ENCODE measurements at regions not wholly inside any gene's neighbourhood (a gene's known extent, or its start where the extent isn't known, plus 50 kb on each side); places are given as distances from the start of the nearest gene placed in this dataset.

- no peaks in the 10 kb centered on the region for H3K36me3 ChIP-seq (ENCODE audit: control insufficient read depth in 2 of 2, extremely low read depth in 1 of 2, insufficient read depth in 2 of 2, low read length in 2 of 2)
- no peak overlapping the region for H3K9ac ChIP-seq (ENCODE audit: control insufficient read depth, extremely low read depth, insufficient read depth, low read length)
- H3K79me2 ChIP-seq (ENCODE audit: control insufficient read depth, insufficient read depth, low read length), result no peaks in the 10 kb centered on the region
- DNase-seq (ENCODE audit: low read depth, low spot score) (no peak), FAIRE-seq (no peak)
- no peaks in the 10 kb centered on the region for H3K9me3 ChIP-seq (ENCODE audit: control insufficient read depth, low read depth, low read length)
- H3K27me3 ChIP-seq (ENCODE audit: control insufficient read depth, extremely low read depth, insufficient read depth, low read length), result no peaks in the 10 kb centered on the region
- no peak for TF ChIP-seq CTCF (optimal IDR thresholded peaks at IDR 0.05 in 1 of 3, IDR thresholded peaks at IDR 0.05 in 1 of 3, conservative IDR thresholded peaks at IDR 0.05 in 1 of 3; ENCODE audit: extremely low read depth in 1 of 3, insufficient read depth in 2 of 3, low read length in 3 of 3)
- TF ChIP-seq EZH2 (IDR thresholded peaks at IDR 0.05; ENCODE audit: low read length), result no peak
- H3K4me2 ChIP-seq (ENCODE audit: control insufficient read depth, extremely low read depth, insufficient read depth, low read depth, low read length), result no peak overlapping the region
- H3K9me1 ChIP-seq (ENCODE audit: control insufficient read depth, extremely low read depth, insufficient read depth, low read length), result no peaks in the 10 kb centered on the region
- dilution Hi-C loops (cut with MboI; ENCODE audit: extremely low pct_ligation_motif_present, low sequenced_read_pairs), result no loop called here
- no peak overlapping the region for H2AFZ ChIP-seq (ENCODE audit: control insufficient read depth, low read length)
- no peak overlapping the region for H3K27ac ChIP-seq (ENCODE audit: control insufficient read depth, insufficient read depth, low read length)
- H3K4me3 ChIP-seq (ENCODE audit: control insufficient read depth in 2 of 3, extremely low read depth in 1 of 3, insufficient read depth in 2 of 3, low read depth in 1 of 3, low read length in 3 of 3), result no peak overlapping the region
- H4K20me1 ChIP-seq (ENCODE audit: control insufficient read depth, extremely low read depth, insufficient read depth, low read length), result no peaks in the 10 kb centered on the region
- peaks cover 12% of the 10 kb centered on the region for H3K4me1 ChIP-seq (ENCODE audit: control insufficient read depth, extremely low read depth, insufficient read depth, low read length)
These were observed 152.1 kb upstream of the STMND1 start for GRCh38 chr6:16949716-16950115.

DNA sequence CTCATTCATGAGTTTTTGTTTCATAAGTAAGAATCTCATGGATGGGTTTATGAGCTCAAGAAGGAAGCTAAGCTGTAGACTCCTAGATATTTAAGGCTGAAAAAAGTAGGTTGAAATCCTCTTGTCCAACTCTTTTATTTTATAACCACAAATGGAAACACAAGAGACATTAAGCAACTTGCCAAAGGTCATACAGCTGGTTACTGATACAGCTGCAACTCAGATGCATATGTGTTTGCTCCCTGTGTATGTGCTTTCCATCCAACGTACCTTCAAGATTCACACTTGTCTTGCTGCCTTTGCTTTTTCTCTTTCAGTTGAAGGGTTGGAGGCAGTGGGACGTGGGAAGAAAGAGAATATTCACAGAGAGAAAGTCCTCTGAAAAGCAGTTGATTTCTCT, 153.5 kb upstream of the STMND1 start:
- no peaks in the 10 kb centered on the region for H3K27me3 ChIP-seq (ENCODE audit: control insufficient read depth, extremely low read depth, insufficient read depth, low read length)
- H3K36me3 ChIP-seq (ENCODE audit: control insufficient read depth in 2 of 2, extremely low read depth in 1 of 2, insufficient read depth in 2 of 2, low read length in 2 of 2), result no peaks in the 10 kb centered on the region
- H3K9ac ChIP-seq (ENCODE audit: control insufficient read depth, extremely low read depth, insufficient read depth, low read length), result no peak overlapping the region
- no peak for DNase-seq (ENCODE audit: low read depth, low spot score)
- H3K9me3 ChIP-seq (ENCODE audit: control insufficient read depth, low read depth, low read length), result no peaks in the 10 kb centered on the region
- H3K79me2 ChIP-seq (ENCODE audit: control insufficient read depth, insufficient read depth, low read length), result no peaks in the 10 kb centered on the region
- H3K27ac ChIP-seq (ENCODE audit: control insufficient read depth, insufficient read depth, low read length), result no peak overlapping the region
- H2AFZ ChIP-seq (ENCODE audit: control insufficient read depth, low read length), result no peak overlapping the region
- no peak for TF ChIP-seq EZH2 (IDR thresholded peaks at IDR 0.05; ENCODE audit: low read length)
- TF ChIP-seq CTCF (optimal IDR thresholded peaks at IDR 0.05 in 1 of 3, IDR thresholded peaks at IDR 0.05 in 1 of 3, conservative IDR thresholded peaks at IDR 0.05 in 1 of 3; ENCODE audit: extremely low read depth in 1 of 3, insufficient read depth in 2 of 3, low read length in 3 of 3), result no peak
- no peaks in the 10 kb centered on the region for H4K20me1 ChIP-seq (ENCODE audit: control insufficient read depth, extremely low read depth, insufficient read depth, low read length)
- FAIRE-seq, result no peak
- dilution Hi-C loops (cut with MboI; ENCODE audit: extremely low pct_ligation_motif_present, low sequenced_read_pairs), result no loop called here
- no peak overlapping the region for H3K4me3 ChIP-seq (ENCODE audit: control insufficient read depth in 2 of 3, extremely low read depth in 1 of 3, insufficient read depth in 2 of 3, low read depth in 1 of 3, low read length in 3 of 3)
- peaks cover 12% of the 10 kb centered on the region for H3K4me1 ChIP-seq (ENCODE audit: control insufficient read depth, extremely low read depth, insufficient read depth, low read length)
- H3K4me2 ChIP-seq (ENCODE audit: control insufficient read depth, extremely low read depth, insufficient read depth, low read depth, low read length), result no peak overlapping the region
- H3K9me1 ChIP-seq (ENCODE audit: control insufficient read depth, extremely low read depth, insufficient read depth, low read length), result no peaks in the 10 kb centered on the region
